ENCODE measurements at regions not wholly inside any gene's neighbourhood (a gene's known extent, or its start where the extent isn't known, plus 50 kb on each side); places are given as distances from the start of the nearest gene placed in this dataset.

GRCh38 chr10:8726779-8727084 lies 672.2 kb downstream of the GATA3 start:
- DNase-seq: no peak

GRCh38 chr10:8731121-8732095 lies 676.9 kb downstream of the GATA3 start:
- no peak for DNase-seq

- no peak for DNase-seq
Observed at GRCh38 chr10:8738987-8739386, 684.5 kb downstream of the GATA3 start.

GRCh38 chr10:8752146-8752843 lies 697.8 kb downstream of the GATA3 start:
- DNase-seq: no peak

- no peak for DNase-seq
Observed at GRCh38 chr10:8758029-8758428, 703.5 kb downstream of the GATA3 start.

- no peak for DNase-seq
Observed at GRCh38 chr10:8766899-8767298, 712.4 kb downstream of the GATA3 start.

- no peak for DNase-seq
Observed at GRCh38 chr10:8767591-8767990, 713.1 kb downstream of the GATA3 start.

GRCh38 chr10:8768341-8768740 lies 713.9 kb downstream of the GATA3 start:
- no peak for DNase-seq

GRCh38 chr10:8768852-8769251 lies 714.4 kb downstream of the GATA3 start:
- no peak for DNase-seq

GRCh38 chr10:8776926-8777622 lies 722.6 kb downstream of the GATA3 start:
- DNase-seq: no peak

GRCh38 chr10:8778713-8779112 lies 724.2 kb downstream of the GATA3 start:
- no peak for DNase-seq

- DNase-seq: no peak
Observed at GRCh38 chr10:8787649-8788048, 733.2 kb downstream of the GATA3 start.

- DNase-seq: no peak
Observed at GRCh38 chr10:8790390-8790789, 735.9 kb downstream of the GATA3 start.

- no peak for DNase-seq
Observed at GRCh38 chr10:8794860-8795259, 740.4 kb downstream of the GATA3 start.

- no peak for DNase-seq
Observed at GRCh38 chr10:8800426-8800825, 745.9 kb downstream of the GATA3 start.

GRCh38 chr10:8803992-8804391 lies 749.5 kb downstream of the GATA3 start:
- no peak for DNase-seq

- no peak for DNase-seq
Observed at GRCh38 chr10:8810677-8811076, 756.2 kb downstream of the GATA3 start.

- DNase-seq: no peak
Observed at GRCh38 chr10:8811201-8811600, 756.7 kb downstream of the GATA3 start.

- no peak for DNase-seq
Observed at GRCh38 chr10:8815969-8816368, 761.5 kb downstream of the GATA3 start.

GRCh38 chr10:8817299-8817698 lies 762.8 kb downstream of the GATA3 start:
- DNase-seq: no peak

GRCh38 chr10:8825611-8826010 lies 771.1 kb downstream of the GATA3 start:
- DNase-seq: no peak

GRCh38 chr10:8829592-8829991 lies 775.1 kb downstream of the GATA3 start:
- no peak for DNase-seq

GRCh38 chr10:8830048-8830447 lies 775.6 kb downstream of the GATA3 start:
- DNase-seq: no peak

- no peak for DNase-seq
Observed at GRCh38 chr10:8830876-8831275, 776.4 kb downstream of the GATA3 start.
